Activated naive CD8-positive, alpha-beta T cell treated with anti-CD3 and anti-CD28 coated beads, Interleukin-2, amount 10 ng/mL, durations not matched to agents 7 days and 5 days (primary cell): ENCODE measurements at regions not wholly inside any gene's neighbourhood (a gene's known extent, or its start where the extent isn't known, plus 50 kb on each side); places are given as distances from the start of the nearest gene placed in this dataset.
"Not testable (repeated sequence)": the region's sequence is repeated elsewhere in the genome, so short reads cannot be mapped to it uniquely, and the experiment has no call there.

Experiments used
- ATAC-seq: fragments of 150-1000 bp; cut with Tn5 transposase; one replicate; pipeline ENCODE4 v1.10.0; 2021; ENCODE audit warnings: low read depth, moderate library complexity
- POLR2A ChIA-PET: fragments of 350-600 bp; sonication (Branson Sonifier 250); formaldehyde crosslinking; loops from one replicate; lab custom pipeline; 2021; ENCODE audit warnings: antibody characterized with exemption; lab: Charles Lee
- DNase-seq: peaks from one replicate; pipeline ENCODE4 v3.0.0; 2021
- H3K27ac Mint-ChIP-seq: one replicate; pipeline ENCODE4 v1.8.0; 2022; ENCODE audit warnings: mild to moderate bottlenecking, mixed read lengths
- H3K27me3 Mint-ChIP-seq: one replicate; pipeline ENCODE4 v1.8.0; 2022; ENCODE audit warnings: mild to moderate bottlenecking, moderate library complexity, mixed read lengths
- H3K36me3 Mint-ChIP-seq: one replicate; pipeline ENCODE4 v1.8.0; 2021; ENCODE audit warnings: mild to moderate bottlenecking, mixed read lengths
- H3K4me1 Mint-ChIP-seq: one replicate; pipeline ENCODE4 v1.8.0; 2021; ENCODE audit warnings: mixed read lengths
- H3K4me3 Mint-ChIP-seq: one replicate; pipeline ENCODE4 v1.8.0; 2022; ENCODE audit warnings: mild to moderate bottlenecking, moderate library complexity, mixed read lengths
- H3K9me3 Mint-ChIP-seq: one replicate; pipeline ENCODE4 v1.8.0; 2021; ENCODE audit warnings: mixed read lengths

- ATAC-seq: no peak
- no peaks in the 10 kb centered on the region for H3K36me3 Mint-ChIP-seq
- H3K4me1 Mint-ChIP-seq: no peaks in the 10 kb centered on the region
- H3K27me3 Mint-ChIP-seq: no peaks in the 10 kb centered on the region
- no peaks in the 10 kb centered on the region for H3K9me3 Mint-ChIP-seq
- no peak for DNase-seq
- POLR2A ChIA-PET: no interaction called here
- H3K4me3 Mint-ChIP-seq: no peak overlapping the region
- H3K27ac Mint-ChIP-seq: no peak overlapping the region
Observed at GRCh38 chr5:23157716-23158115, 304.6 kb upstream of the CDH12 start.

- H3K4me1 Mint-ChIP-seq: no peaks in the 10 kb centered on the region
- H3K36me3 Mint-ChIP-seq: no peaks in the 10 kb centered on the region
- no peak for ATAC-seq
- H3K27ac Mint-ChIP-seq: no peak overlapping the region
- no peaks in the 10 kb centered on the region for H3K9me3 Mint-ChIP-seq
- no peak for DNase-seq
- POLR2A ChIA-PET: no interaction called here
- no peaks in the 10 kb centered on the region for H3K27me3 Mint-ChIP-seq
- no peak overlapping the region for H3K4me3 Mint-ChIP-seq
Observed at GRCh38 chr5:23157169-23157568, 304.0 kb upstream of the CDH12 start.

- H3K36me3 Mint-ChIP-seq: no peaks in the 10 kb centered on the region
- DNase-seq (no peak), ATAC-seq (no peak)
- H3K4me3 Mint-ChIP-seq: no peak overlapping the region
- POLR2A ChIA-PET: no interaction called here
- H3K27ac Mint-ChIP-seq: no peak overlapping the region
- H3K9me3 Mint-ChIP-seq: peaks cover 9% of the 10 kb centered on the region
- no peaks in the 10 kb centered on the region for H3K27me3 Mint-ChIP-seq
- H3K4me1 Mint-ChIP-seq: no peaks in the 10 kb centered on the region
Observed at GRCh38 chr5:23147625-23148024, 294.5 kb upstream of the CDH12 start.

- DNase-seq (no peak), ATAC-seq (no peak)
- Mint-ChIP-seq H3K9me3 (peaks cover 12% of the 10 kb centered on the region), H3K27ac (no peak overlapping the region), H3K36me3 (no peaks in the 10 kb centered on the region), H3K4me1 (no peaks in the 10 kb centered on the region), H3K27me3 (no peaks in the 10 kb centered on the region), H3K4me3 (no peak overlapping the region)
- POLR2A ChIA-PET: no interaction called here
Observed at GRCh38 chr5:23146183-23146582, 293.0 kb upstream of the CDH12 start.

- Mint-ChIP-seq H3K27me3 (no peaks in the 10 kb centered on the region), H3K27ac (no peak overlapping the region), H3K4me1 (no peaks in the 10 kb centered on the region), H3K36me3 (no peaks in the 10 kb centered on the region), H3K4me3 (no peak overlapping the region), H3K9me3 (peaks cover 3% of the 10 kb centered on the region)
- DNase-seq (no peak), ATAC-seq (no peak)
- POLR2A ChIA-PET: no interaction called here
Observed at GRCh38 chr5:23139338-23140171, 286.4 kb upstream of the CDH12 start.

GRCh38 chr5:23136958-23137357 is 283.8 kb upstream of the CDH12 start:
- no peak for ATAC-seq
- DNase-seq: no peak
- Mint-ChIP-seq H3K27me3 (no peaks in the 10 kb centered on the region), H3K4me3 (no peak overlapping the region), H3K27ac (no peak overlapping the region), H3K9me3 (peaks cover under 1% of the 10 kb centered on the region), H3K36me3 (no peaks in the 10 kb centered on the region), H3K4me1 (no peaks in the 10 kb centered on the region)
- POLR2A ChIA-PET: no interaction called here

- Mint-ChIP-seq H3K27ac (no peak overlapping the region), H3K4me3 (no peak overlapping the region), H3K36me3 (no peaks in the 10 kb centered on the region), H3K27me3 (no peaks in the 10 kb centered on the region), H3K9me3 (peaks cover 1% of the 10 kb centered on the region), H3K4me1 (no peaks in the 10 kb centered on the region)
- no peak for DNase-seq
- ATAC-seq: no peak
- POLR2A ChIA-PET: no interaction called here
Observed at GRCh38 chr5:23132231-23132630, 279.1 kb upstream of the CDH12 start.

- Mint-ChIP-seq H3K27ac (no peak overlapping the region), H3K27me3 (no peaks in the 10 kb centered on the region), H3K36me3 (no peaks in the 10 kb centered on the region), H3K4me3 (no peak overlapping the region), H3K9me3 (no peaks in the 10 kb centered on the region), H3K4me1 (peaks cover 1% of the 10 kb centered on the region)
- DNase-seq: no peak
- POLR2A ChIA-PET: no interaction called here
- no peak for ATAC-seq
Observed at GRCh38 chr5:23112237-23112636, 259.1 kb upstream of the CDH12 start.

- Mint-ChIP-seq H3K4me3 (no peak overlapping the region), H3K9me3 (peaks cover 10% of the 10 kb centered on the region), H3K27me3 (no peaks in the 10 kb centered on the region), H3K36me3 (no peaks in the 10 kb centered on the region), H3K4me1 (no peaks in the 10 kb centered on the region), H3K27ac (no peak overlapping the region)
- ATAC-seq (no peak), DNase-seq (no peak)
- POLR2A ChIA-PET: no interaction called here
Observed at GRCh38 chr5:23105021-23105420, 251.9 kb upstream of the CDH12 start.

- Mint-ChIP-seq H3K27me3 (no peaks in the 10 kb centered on the region), H3K4me3 (no peak overlapping the region), H3K9me3 (peaks cover 10% of the 10 kb centered on the region), H3K4me1 (no peaks in the 10 kb centered on the region), H3K27ac (no peak overlapping the region), H3K36me3 (no peaks in the 10 kb centered on the region)
- DNase-seq (no peak), ATAC-seq (no peak)
- POLR2A ChIA-PET: no interaction called here
Observed at GRCh38 chr5:23103566-23103965, 250.4 kb upstream of the CDH12 start.

GRCh38 chr5:23095418-23095817 is 242.3 kb upstream of the CDH12 start:
- not testable (repeated sequence) for H3K4me3 Mint-ChIP-seq, ATAC-seq

GRCh38 chr5:23089286-23089685 is 236.1 kb upstream of the CDH12 start:
- Mint-ChIP-seq H3K4me1 (no peaks in the 10 kb centered on the region), H3K36me3 (no peaks in the 10 kb centered on the region), H3K4me3 (no peak overlapping the region), H3K27me3 (no peaks in the 10 kb centered on the region), H3K9me3 (peaks cover 5% of the 10 kb centered on the region), H3K27ac (no peak overlapping the region)
- no peak for ATAC-seq
- no peak for DNase-seq
- POLR2A ChIA-PET: no interaction called here

More at GRCh38 chr5:23095418-23095817, 242.3 kb upstream of the CDH12 start:
- H3K4me1 Mint-ChIP-seq, H3K9me3 Mint-ChIP-seq, H3K27me3 Mint-ChIP-seq, H3K36me3 Mint-ChIP-seq, DNase-seq, H3K27ac Mint-ChIP-seq, POLR2A ChIA-PET: not testable (repeated sequence)

GRCh38 chr5:23084815-23085214 is 231.7 kb upstream of the CDH12 start:
- ATAC-seq: no peak
- H3K36me3 Mint-ChIP-seq: no peaks in the 10 kb centered on the region
- H3K4me3 Mint-ChIP-seq: no peak overlapping the region
- no peaks in the 10 kb centered on the region for H3K27me3 Mint-ChIP-seq
- no peaks in the 10 kb centered on the region for H3K4me1 Mint-ChIP-seq
- POLR2A ChIA-PET: no interaction called here
- peaks cover 5% of the 10 kb centered on the region for H3K9me3 Mint-ChIP-seq
- no peak for DNase-seq
- H3K27ac Mint-ChIP-seq: no peak overlapping the region

- no peak overlapping the region for H3K27ac Mint-ChIP-seq
- no peaks in the 10 kb centered on the region for H3K9me3 Mint-ChIP-seq
- no peak overlapping the region for H3K4me3 Mint-ChIP-seq
- H3K4me1 Mint-ChIP-seq: no peaks in the 10 kb centered on the region
- H3K27me3 Mint-ChIP-seq: peaks cover 2% of the 10 kb centered on the region
- ATAC-seq (no peak), DNase-seq (no peak)
- H3K36me3 Mint-ChIP-seq: no peaks in the 10 kb centered on the region
- POLR2A ChIA-PET: no interaction called here
Observed at GRCh38 chr5:23072179-23072578, 219.0 kb upstream of the CDH12 start.
